Glutamatergic neuron (in vitro differentiated cells): ENCODE measurements at regions not wholly inside any gene's neighbourhood (a gene's known extent, or its start where the extent isn't known, plus 50 kb on each side); places are given as distances from the start of the nearest gene placed in this dataset.

Source experiments
- DNase-seq: peaks from one replicate; pipeline ENCODE4 v3.0.0; 2022
- H3K27ac Mint-ChIP-seq: one replicate; pipeline ENCODE4 v1.8.0; 2020; ENCODE audit warnings: mild to moderate bottlenecking, mixed read lengths, inconsistent platforms; ENCODE audit not compliant: unreplicated experiment
- H3K27me3 Mint-ChIP-seq: one replicate; pipeline ENCODE4 v1.8.0; 2020; ENCODE audit warnings: mild to moderate bottlenecking, moderate library complexity, mixed read lengths, inconsistent platforms; ENCODE audit not compliant: unreplicated experiment
- H3K36me3 Mint-ChIP-seq: one replicate; pipeline ENCODE4 v1.8.0; 2020; ENCODE audit warnings: mild to moderate bottlenecking, mixed read lengths, inconsistent platforms; ENCODE audit not compliant: unreplicated experiment
- H3K4me1 Mint-ChIP-seq: one replicate; pipeline ENCODE4 v1.8.0; 2020; ENCODE audit warnings: mild to moderate bottlenecking, low read depth, mixed read lengths, inconsistent platforms; ENCODE audit not compliant: unreplicated experiment
- H3K4me3 Mint-ChIP-seq: one replicate; pipeline ENCODE4 v1.8.0; 2020; ENCODE audit warnings: mild to moderate bottlenecking, mixed read lengths, inconsistent platforms; ENCODE audit not compliant: unreplicated experiment
- H3K9me3 Mint-ChIP-seq: one replicate; pipeline ENCODE4 v1.8.0; 2020; ENCODE audit warnings: mild to moderate bottlenecking, moderate library complexity, mixed read lengths, inconsistent platforms; ENCODE audit not compliant: unreplicated experiment
- CTCF ChIP-seq: fragments of 200-600 bp; sonication (generic); IDR thresholded peaks from one replicate; pipeline ENCODE4 v1.5.0; 2021; ENCODE audit not compliant: partially characterized antibody, unreplicated experiment

GRCh38 chr2:21422050-21422449 lies 298.3 kb downstream of the TDRD15 start:
- no peak overlapping the region for H3K4me3 Mint-ChIP-seq
- H3K36me3 Mint-ChIP-seq, result no peaks in the 10 kb centered on the region
- peaks cover 2% of the 10 kb centered on the region for H3K27me3 Mint-ChIP-seq
- TF ChIP-seq CTCF, result peak; percentile 67
- H3K27ac Mint-ChIP-seq, result no peak overlapping the region
- DNase-seq, result peak; percentile 82
- H3K9me3 Mint-ChIP-seq, result no peaks in the 10 kb centered on the region
- no peaks in the 10 kb centered on the region for H3K4me1 Mint-ChIP-seq

GRCh38 chr2:21422724-21423522 lies 299.2 kb downstream of the TDRD15 start:
- Mint-ChIP-seq H3K36me3 (no peaks in the 10 kb centered on the region), H3K4me3 (no peak overlapping the region), H3K27ac (no peak overlapping the region), H3K4me1 (no peaks in the 10 kb centered on the region), H3K27me3 (peaks cover 3% of the 10 kb centered on the region), H3K9me3 (no peaks in the 10 kb centered on the region)
- DNase-seq, result no peak
- TF ChIP-seq CTCF, result no peak

- no peak for TF ChIP-seq CTCF
- DNase-seq, result no peak
- no peak overlapping the region for H3K4me3 Mint-ChIP-seq
- no peaks in the 10 kb centered on the region for H3K9me3 Mint-ChIP-seq
- no peaks in the 10 kb centered on the region for H3K36me3 Mint-ChIP-seq
- H3K27ac Mint-ChIP-seq, result no peak overlapping the region
- peaks cover 3% of the 10 kb centered on the region for H3K27me3 Mint-ChIP-seq
- H3K4me1 Mint-ChIP-seq, result no peaks in the 10 kb centered on the region
Observed at GRCh38 chr2:21423854-21424253, 300.1 kb downstream of the TDRD15 start.

- Mint-ChIP-seq H3K27me3 (peaks cover 3% of the 10 kb centered on the region), H3K27ac (no peak overlapping the region), H3K36me3 (no peaks in the 10 kb centered on the region), H3K9me3 (no peaks in the 10 kb centered on the region), H3K4me1 (no peaks in the 10 kb centered on the region), H3K4me3 (no peak overlapping the region)
- no peak for TF ChIP-seq CTCF
- DNase-seq, result no peak
Observed at GRCh38 chr2:21424375-21424774, 300.6 kb downstream of the TDRD15 start.

GRCh38 chr2:21427606-21428005 lies 303.8 kb downstream of the TDRD15 start:
- Mint-ChIP-seq H3K27me3 (peaks cover 1% of the 10 kb centered on the region), H3K4me3 (no peak overlapping the region), H3K9me3 (no peaks in the 10 kb centered on the region), H3K36me3 (no peaks in the 10 kb centered on the region), H3K4me1 (no peaks in the 10 kb centered on the region), H3K27ac (no peak overlapping the region)
- no peak for TF ChIP-seq CTCF
- DNase-seq, result no peak
